ELF-1 (cell line): ENCODE measurements at regions not wholly inside any gene's neighbourhood (a gene's known extent, or its start where the extent isn't known, plus 50 kb on each side); places are given as distances from the start of the nearest gene placed in this dataset.

Experiments
- DNase-seq: peaks from one replicate; pipeline ENCODE4 v3.0.0-alpha.2; 2016; ENCODE audit warnings: low read depth, low spot score

DNA sequence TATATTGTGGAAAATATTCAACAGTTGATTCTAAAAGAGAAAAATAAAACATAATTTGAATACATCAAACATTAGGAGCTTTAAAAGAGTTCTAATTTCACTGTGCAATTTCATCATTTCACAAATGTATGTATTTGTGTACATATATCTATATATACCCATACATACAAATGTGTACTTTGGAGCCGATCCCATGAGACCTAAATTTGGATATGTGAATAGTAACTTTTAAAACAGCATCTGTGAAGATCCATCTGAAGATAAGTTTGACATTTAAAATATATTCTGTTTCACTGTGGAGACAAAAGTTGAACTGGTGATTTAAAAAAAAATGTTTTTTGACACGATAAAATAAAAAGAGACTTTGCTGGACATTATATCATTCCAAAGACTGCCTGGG, 374.0 kb downstream of the TMA16 start:
- no peak for DNase-seq

DNA sequence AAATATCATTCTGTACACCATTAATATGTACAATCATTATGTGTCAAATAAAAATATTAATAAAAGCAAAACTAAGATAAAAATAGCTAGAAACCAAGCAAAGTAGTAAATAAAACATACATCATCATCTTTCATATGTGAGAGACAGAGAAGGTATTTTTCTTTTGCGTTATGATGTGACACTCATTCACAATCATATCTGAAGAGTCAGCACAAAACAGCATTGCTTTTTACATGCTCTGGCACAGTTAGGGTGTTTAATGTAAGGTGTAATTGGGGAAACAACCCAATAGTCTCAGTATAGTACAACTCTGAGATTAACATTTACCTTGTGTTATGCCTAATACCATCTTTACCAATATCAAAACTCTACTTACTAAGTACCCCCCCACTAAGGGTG, 376.6 kb downstream of the TMA16 start:
- DNase-seq: no peak

DNA sequence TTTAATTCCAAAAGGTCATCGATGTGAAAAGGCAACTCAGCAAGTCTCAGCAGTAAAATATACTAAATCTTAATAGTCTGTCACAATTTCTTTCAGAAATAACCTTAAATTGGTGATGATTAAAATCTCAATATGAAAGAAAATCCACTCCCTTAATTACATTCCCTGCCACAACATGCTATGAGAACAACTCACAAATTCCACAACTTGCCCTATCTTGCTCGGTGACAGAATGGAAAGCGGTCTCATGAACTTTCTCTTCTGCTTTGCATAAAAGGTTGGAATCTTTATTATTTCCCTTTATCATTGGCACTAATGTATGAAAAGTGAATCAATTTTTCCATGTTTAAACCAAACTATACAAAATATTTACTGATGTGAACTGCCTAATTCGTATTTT, 380.8 kb downstream of the TMA16 start:
- DNase-seq: no peak

DNA sequence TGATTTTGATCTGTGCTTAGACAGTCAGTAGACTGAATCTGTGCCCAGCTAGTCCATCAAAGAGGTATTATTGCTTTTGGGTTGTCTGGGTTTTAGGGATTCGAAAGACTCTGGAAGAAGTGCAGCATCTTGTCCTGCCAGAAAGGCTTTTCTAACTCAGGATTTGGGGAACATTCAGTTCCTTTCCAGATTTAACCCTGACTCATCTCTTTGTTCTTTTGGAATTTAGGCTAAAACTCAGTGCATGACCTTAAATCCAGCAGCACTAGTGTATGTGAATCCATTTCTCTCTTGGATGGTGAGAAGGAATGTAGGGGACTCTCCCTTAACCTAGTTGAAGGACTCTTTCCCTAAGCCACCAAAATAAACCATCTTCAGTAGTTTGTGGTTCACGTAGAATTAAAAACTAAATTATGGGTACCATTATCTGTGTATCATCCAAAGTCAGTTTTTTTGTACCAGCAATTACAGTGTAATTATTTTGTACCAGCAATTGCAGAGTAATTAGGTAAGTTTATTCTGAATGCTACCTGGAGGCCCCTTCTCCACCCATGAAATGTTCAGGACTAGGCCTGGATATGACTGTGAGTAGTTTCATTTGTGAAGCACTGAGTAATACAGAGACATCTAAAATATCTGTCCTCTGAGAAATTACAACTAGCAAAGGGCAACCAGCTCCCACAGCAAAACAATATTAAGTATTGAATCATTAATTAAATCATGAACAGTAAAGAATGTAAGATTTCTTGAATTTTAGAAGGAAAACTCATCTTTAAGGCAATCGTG, 384.0 kb downstream of the TMA16 start:
- no peak for DNase-seq

DNA sequence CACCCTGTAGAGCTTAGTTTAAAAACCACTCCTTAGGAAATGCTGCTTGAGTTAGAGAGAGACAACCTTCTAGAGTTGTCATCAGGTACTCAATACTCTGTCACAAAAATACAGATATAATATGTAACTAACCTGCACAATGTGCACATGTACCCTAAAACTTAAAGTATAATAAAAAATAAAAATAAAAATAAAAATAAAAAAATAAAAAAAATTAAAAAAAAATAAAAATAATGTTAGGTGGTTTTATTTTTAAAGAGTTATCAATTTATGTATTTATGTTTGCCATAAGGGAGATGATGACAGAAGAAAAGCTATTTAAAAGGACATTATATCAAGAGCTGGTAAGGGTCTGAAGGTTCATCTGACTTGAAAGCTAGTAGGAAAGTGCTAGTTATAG, 397.9 kb downstream of the TMA16 start:
- DNase-seq: no peak

DNA sequence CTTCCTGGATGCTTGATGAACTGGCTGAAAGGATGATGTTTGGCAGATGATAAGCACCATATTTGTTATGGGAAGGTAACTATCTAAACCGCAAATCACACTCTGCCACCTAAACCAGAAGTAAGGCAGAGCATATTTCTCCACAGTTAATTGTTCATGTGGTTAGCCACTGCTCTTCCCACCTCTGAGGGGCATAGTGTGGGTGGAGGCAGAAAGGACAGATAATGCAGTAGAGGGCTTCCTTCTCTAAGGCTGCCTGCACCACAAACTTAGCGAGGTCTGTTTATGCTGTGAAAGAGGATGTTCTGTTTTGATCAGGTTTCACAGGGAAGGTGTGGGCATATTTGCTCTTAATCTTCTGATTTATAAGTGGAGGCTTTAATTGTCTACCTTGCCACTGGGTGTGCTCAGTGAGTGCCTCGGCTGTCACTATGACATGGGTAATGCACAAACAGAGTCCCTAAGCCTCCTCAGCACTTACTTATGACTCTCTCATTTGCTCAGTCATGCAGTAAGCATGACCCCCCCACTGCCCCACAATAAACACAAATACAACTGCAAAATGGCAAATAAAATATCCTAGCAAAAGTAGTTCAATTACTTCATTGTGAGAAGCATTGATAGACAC, 401.0 kb downstream of the TMA16 start:
- DNase-seq: no peak

DNA sequence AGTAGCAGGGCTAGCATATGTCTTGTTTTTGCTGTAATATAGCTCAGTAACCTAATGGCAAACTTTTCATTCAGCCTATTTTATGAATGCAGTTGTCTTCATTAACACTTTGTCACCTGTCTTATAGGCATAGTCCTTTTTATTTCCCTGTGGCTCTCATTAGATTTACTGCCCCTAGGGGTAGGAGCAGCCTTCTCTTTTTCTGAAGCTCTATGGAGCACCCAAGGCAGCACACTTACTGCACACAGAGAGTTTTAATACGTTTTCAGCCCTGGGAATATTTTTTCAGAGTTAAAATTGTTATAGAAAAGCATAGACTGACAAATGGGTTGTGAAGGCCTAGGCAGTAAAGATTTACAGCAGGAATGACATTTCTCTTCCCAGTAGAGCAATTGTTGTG, 406.8 kb downstream of the TMA16 start:
- DNase-seq: no peak

DNA sequence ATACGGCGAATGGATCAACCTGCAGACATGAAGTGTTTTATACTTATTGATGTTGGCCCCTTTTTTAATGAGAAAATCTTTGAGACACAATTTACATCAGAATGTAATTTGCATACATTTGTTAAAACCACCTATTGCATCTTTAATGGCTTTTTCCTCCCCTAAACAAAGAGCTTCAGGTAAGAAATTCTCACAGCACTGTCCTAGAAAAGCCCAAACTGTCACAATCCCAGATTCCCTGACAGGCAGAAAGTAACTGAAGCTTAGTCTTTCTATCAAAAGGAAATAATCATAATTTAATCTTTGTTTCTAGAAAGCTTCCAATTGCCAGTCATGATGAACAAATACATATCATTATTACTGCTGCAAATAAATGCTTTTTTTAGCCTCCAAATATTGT, 407.9 kb downstream of the TMA16 start:
- DNase-seq: no peak

DNA sequence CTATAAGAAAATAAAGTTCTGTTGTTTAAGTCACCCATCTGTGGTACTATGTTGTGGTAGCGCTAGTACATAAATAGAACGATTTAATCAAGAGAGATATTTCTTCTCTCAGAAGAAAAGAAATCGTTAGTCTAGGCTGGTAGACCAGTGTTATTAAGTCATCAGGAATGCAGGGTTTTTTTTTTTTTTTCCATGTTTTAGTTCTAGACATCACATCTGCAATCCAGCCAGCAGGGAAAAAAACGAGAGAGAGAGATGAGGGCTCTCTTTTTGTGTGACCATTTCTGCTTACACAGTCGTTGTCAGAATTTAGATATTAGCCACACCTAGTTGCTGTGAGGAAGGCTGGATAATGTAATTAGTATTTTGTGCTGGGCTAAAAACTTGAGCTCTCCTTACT, 417.4 kb downstream of the TMA16 start:
- no peak for DNase-seq

DNA sequence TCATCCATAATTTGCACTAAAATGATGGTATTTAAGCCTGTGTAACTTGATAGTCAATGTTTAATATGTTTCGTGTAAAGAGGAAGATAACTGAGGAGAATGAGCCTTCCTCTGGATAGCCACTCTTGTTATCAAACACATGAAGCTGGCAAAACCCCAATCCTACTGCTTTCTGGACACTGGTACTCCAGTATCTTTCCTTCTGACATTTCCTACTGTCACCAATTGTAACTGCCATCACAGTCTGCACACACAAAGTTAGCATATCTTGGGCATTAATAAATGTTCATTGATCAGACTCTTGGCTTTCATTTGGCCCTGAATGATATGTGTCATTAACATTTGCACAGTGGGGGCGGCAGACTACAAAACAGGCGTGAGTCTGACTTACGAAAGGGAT, 419.1 kb downstream of the TMA16 start:
- DNase-seq: no peak

DNA sequence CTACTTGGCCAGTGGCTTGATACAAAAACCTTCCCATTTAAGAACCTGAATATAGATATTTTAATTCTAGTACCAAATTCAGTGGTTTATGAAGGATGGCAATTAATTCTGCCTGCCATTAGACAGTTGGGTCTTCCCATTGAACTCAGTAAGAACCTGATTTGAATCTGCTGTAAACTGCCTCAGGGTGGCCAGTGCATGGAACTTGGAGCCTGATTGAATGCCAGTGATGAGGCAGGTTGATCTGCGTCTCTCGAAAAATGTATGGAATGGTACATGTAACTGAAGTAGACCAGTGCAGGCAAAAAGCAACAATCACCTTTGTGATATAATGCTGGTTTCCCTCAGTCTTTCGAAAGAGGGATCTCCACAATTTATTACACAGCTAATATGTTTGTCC, 421.4 kb downstream of the TMA16 start:
- DNase-seq: no peak

DNA sequence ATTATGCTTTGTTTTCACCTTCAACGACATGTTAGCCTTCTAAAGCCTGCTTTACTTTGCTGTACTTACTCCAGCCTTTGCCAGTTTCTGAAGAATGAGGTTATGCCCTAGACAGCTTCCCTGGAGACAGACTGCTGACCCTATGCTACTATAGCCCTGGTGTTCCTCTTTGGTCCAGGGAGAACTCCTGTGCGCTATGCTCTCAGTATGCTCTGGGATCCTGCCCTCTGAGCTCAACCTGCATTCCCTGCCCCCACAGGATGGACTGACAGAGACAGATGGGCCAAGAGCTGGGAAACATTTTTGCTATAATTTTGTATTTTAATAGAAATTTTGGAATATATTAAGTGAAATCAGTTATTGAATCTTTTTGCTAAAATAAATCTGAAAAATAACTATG, 425.9 kb downstream of the TMA16 start:
- no peak for DNase-seq

DNA sequence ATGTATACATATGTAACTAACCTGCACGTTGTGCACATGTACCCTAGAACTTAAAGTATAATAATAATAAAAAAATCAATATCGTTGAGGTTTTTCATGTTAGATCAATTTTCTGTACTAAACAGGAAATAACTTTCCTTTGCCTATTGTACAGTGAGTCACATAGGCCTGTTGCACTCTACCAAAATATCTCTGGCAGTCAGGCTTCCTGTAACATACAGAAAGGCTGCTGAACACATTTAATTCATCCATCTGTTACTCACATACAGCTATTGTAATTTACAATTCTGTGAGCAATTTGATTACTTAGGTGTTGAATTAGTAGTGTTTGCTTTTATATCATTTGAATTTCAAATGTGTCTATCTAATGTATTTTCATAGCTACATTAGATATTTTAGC, 427.8 kb downstream of the TMA16 start:
- no peak for DNase-seq

DNA sequence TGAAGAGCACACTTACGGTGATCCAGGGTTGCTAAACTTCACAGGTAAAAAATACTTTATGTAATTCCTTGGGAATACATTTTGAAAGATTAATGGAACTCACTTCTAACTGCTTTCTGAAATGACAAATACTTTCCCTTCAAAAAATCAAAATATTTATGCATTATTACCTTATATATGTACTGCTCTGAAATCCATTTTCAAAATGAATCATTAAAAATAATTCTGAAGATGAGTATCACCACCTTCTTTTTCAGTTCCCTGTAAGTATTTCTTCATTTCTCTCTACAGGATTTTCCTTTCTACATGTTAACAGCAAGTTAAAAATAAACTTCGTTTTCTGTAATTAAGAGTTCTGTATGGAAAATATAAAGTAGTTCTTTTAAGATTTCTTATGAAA, 428.6 kb downstream of the TMA16 start:
- DNase-seq: no peak

DNA sequence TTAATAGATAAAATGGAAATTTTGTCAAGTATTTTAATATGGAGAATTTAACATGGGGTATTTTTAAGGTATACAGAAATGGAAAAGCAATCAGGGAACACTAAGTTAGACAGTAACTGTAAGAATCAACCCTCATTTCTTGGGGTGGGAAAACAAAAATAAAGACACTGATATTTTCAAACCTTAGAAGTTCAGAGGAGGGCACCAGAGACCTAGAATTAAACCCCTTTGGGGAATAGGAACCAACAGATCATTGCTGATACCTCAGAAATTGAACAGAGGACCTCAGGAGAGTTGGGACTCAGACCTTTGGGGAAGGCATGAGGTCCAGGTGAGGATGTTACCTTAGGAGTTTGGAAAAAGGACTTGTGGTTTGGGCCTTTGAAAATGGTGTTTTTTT, 435.6 kb downstream of the TMA16 start:
- no peak for DNase-seq

DNA sequence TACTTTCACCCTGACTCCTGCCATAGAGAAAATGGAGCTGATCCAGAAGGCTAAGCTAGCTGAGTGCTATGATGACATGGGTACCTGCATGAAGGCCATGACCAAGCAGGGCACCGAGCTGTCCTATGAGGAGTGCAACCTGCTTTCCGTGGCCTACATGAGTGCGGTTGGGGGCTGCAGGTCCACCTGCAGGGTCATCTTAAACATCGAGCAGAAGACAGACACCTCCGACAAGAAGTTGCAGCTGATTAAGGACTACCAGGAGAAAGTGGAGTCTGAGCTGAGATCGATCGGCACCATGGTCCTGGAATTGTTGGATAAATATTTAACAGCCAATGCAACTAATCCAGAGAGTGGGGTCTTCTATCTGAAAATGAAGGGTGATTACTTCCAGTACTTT, 438.0 kb downstream of the TMA16 start:
- DNase-seq: no peak

DNA sequence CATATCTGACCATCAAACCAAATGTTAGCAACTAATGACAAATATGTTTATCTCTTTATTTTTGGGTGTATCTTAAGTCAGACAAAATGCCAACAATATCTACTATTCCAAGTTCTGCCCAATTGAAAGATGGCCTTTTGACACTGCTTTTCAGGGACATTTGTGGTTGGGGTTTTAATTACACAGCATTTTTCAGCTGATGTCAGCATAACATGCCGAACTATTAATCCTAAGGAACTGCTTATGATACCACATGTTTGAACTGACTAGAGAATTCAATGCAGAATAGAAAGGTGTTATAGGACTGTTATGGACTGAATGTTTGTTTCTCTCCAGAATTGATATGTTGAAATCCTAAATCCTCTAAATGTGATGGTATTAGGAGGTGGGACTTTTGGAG, 445.1 kb downstream of the TMA16 start:
- no peak for DNase-seq

DNA sequence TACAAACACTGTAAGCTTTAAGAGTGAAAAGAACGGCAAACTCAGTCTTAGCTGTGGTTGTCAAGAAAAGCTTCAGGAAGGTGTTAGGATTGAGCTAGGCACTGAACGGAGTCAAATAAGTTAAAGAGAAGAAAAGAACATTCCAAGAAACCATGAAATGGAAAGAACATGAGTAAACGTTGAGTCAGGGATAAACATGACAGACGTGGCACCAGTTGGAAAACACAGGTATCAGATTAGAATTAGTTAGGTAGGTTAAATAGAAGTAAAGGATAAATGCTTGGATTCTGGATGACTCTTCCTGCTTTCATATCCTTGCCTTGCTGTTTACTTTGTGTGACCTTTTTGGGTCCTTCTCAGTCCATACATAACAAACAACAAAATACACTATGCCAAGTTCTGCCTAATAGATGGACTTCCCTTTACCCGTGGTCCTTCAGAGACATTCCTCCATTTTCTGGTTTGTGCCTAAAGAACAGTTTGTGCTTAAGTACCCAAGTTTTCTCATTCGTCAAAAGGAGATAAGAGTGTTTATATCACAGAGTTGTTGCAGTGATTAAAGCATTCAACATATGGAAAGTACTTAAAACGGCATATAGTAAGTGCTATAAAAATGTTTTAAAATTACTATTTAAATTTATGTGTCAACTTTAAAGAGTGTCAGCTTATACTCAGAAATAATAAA, 446.9 kb downstream of the TMA16 start:
- no peak for DNase-seq

DNA sequence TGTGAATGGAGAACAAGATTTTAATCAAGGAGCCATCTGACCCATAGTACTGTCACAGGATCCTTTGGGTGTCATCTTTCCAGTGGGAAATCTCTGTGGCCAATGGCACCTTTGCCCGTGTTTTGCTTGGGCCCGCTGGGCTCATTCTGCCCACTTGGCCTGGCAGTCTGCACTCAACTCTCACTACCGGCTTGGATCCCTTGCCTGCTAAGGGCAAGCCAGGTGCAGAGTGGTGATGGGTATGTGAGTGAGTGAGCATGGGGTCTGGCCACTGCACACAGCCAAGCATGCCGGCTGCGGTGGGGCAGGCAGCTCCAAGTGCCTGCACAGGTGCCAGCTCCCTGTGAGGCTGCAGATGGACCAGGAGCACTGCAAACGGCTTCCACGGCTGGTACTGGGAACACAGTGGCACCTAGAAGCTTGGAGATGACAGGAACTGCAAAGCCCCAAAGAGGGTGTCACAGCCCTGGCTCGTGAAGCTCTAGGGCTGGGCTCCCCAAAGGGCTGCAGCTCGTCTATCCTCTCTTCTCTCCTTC, 454.5 kb downstream of the TMA16 start:
- no peak for DNase-seq

DNA sequence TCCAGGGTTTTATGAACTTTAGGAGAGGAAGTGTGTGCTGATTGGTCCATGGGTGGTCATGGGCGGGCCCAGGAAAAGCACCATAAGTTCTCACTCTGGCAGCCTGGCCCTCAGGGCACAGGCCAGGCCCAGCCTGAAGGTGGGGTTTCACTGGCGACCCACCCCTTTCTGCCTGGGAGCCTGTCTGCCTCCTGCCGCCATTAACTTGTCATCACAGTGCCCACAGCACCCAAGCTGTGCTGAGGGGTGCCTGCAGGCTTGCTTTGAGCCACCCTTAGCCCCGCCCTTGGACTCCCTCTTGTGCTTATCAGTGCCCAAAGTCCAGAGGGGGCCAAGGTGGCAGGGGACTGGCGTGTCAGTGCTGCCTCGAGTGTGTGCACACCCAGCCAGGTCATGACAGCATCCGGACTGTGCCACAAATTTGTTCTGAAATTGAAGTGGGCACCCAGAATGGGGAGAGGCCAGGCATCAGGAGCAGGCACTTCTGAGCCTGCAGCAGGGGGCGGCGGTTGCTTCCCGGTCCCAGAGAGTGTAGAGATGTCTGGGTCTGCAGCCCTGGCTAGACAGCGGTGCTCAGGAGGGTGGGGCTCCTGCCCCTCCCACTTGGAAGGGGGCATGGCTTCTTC, 455.6 kb downstream of the TMA16 start:
- DNase-seq: no peak

DNA sequence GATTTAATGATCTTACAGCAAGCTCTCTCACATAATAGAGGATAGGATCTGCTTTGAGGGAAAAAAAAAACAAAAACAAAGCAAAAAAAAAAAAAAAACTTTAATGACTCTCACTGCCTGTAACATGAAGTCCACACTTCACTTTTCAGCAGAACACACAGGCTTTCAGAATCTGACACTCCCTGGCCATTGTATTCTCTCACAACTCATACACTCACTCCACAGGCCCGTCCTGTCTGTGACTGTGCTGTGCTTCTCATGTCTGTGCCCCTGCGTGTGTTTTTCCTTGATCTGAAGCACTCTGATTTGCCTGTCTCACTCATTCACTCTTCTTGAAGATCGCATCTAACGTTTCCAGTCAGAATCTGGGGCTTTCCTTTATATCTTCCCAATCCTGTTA, 460.8 kb downstream of the TMA16 start:
- DNase-seq: no peak

DNA sequence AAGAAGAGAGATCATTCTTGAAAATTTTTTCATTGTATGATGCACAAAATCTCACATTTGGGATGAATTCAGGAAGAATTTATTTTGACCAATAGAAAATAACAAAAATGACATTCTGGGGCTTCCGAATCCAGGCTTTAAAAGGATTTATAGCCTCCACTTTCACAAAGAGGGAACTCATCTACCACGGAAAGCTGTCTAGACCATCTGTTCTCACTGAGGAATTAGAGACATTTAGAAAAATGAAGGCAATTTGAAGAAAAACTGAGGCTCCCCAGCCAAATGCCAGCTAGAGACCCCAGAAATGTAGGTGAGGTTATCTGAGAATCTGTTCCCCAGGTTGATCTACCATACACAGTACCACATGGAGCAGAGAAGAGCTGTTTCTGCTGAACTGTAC, 464.3 kb downstream of the TMA16 start:
- DNase-seq: no peak
